Left ventricle myocardium superior (tissue), 1 donor: ENCODE measurements at regions not wholly inside any gene's neighbourhood (a gene's known extent, or its start where the extent isn't known, plus 50 kb on each side); places are given as distances from the start of the nearest gene placed in this dataset.

Source experiments
- ATAC-seq: fragments of 200-7000 bp; cut with Tn5 transposase; one replicate; pipeline ENCODE4 v1.9.1; 2020; ENCODE audit warnings: mild to moderate bottlenecking, moderate library complexity
- DNase-seq: peaks from one replicate; pipeline ENCODE4 v3.0.0-alpha.2; 2020
- intact Hi-C: fragments of 100-400 bp; cut with micrococcal nuclease; formaldehyde crosslinking; loops from one replicate; pipeline ENCODE4 v1.11.0; 2022
- donor health status: DM: no; HTN: yes; CAD: no; lungs with severe emphysema.

- ATAC-seq (no peak), DNase-seq (no peak)
- intact Hi-C loops, result no loop called here
Measured at GRCh38 chr1:4500441-4500840, 154.0 kb upstream of the AJAP1 start.

GRCh38 chr1:4506591-4506990 is 147.8 kb upstream of the AJAP1 start:
- intact Hi-C loops, result no loop called here
- no peak for ATAC-seq
- DNase-seq, result no peak

GRCh38 chr1:4509206-4509605 is 145.2 kb upstream of the AJAP1 start:
- ATAC-seq (no peak), DNase-seq (no peak)
- intact Hi-C loops, result no loop called here

- no peak for DNase-seq
- peak; percentile 79 for ATAC-seq
Measured at GRCh38 chr1:4510276-4510691, 144.1 kb upstream of the AJAP1 start.

GRCh38 chr1:4511374-4511773 is 143.0 kb upstream of the AJAP1 start:
- ATAC-seq (no peak), DNase-seq (no peak)
- intact Hi-C loops, result no loop called here

More at GRCh38 chr1:4510276-4510691, 144.1 kb upstream of the AJAP1 start:
- intact Hi-C loops, result no loop called here

GRCh38 chr1:4512636-4513035 is 141.8 kb upstream of the AJAP1 start:
- ATAC-seq (peak; percentile 74), DNase-seq (peak; percentile 44)
- intact Hi-C loops, result no loop called here

- DNase-seq (no peak), ATAC-seq (no peak)
- intact Hi-C loops, result no loop called here
Measured at GRCh38 chr1:4513685-4514084, 140.7 kb upstream of the AJAP1 start.

GRCh38 chr1:4515727-4516289 is 138.6 kb upstream of the AJAP1 start:
- DNase-seq (no peak), ATAC-seq (peak; percentile 31)
- intact Hi-C loops, result no loop called here

GRCh38 chr1:4516596-4516995 is 137.8 kb upstream of the AJAP1 start:
- intact Hi-C loops, result no loop called here
- no peak for ATAC-seq
- DNase-seq, result no peak

- intact Hi-C loops, result no loop called here
- DNase-seq, result no peak
- no peak for ATAC-seq
Measured at GRCh38 chr1:4517186-4517954, 137.0 kb upstream of the AJAP1 start.

GRCh38 chr1:4518621-4519020 is 135.8 kb upstream of the AJAP1 start:
- DNase-seq, result no peak
- no peak for ATAC-seq
- intact Hi-C loops, result no loop called here

- no peak for DNase-seq
- intact Hi-C loops, result no loop called here
- no peak for ATAC-seq
Measured at GRCh38 chr1:4519954-4520353, 134.5 kb upstream of the AJAP1 start.

- no peak for ATAC-seq
- DNase-seq, result no peak
- intact Hi-C loops, result no loop called here
Measured at GRCh38 chr1:4523551-4523950, 130.9 kb upstream of the AJAP1 start.

GRCh38 chr1:4526747-4527146 is 127.7 kb upstream of the AJAP1 start:
- ATAC-seq, result no peak
- intact Hi-C loops, result no loop called here
- no peak for DNase-seq

GRCh38 chr1:4527819-4528218 is 126.6 kb upstream of the AJAP1 start:
- intact Hi-C loops, result no loop called here
- DNase-seq (no peak), ATAC-seq (no peak)

- ATAC-seq, result no peak
- no peak for DNase-seq
Measured at GRCh38 chr1:4528590-4528989, 125.8 kb upstream of the AJAP1 start.

GRCh38 chr1:4529446-4530165 is 124.8 kb upstream of the AJAP1 start:
- intact Hi-C loops, result no loop called here

More at GRCh38 chr1:4528590-4528989, 125.8 kb upstream of the AJAP1 start:
- intact Hi-C loops, result no loop called here

GRCh38 chr1:4530166-4530785 is 124.1 kb upstream of the AJAP1 start:
- intact Hi-C loops, result no loop called here
- ATAC-seq (peak; percentile 89), DNase-seq (no peak)

More at GRCh38 chr1:4529446-4530165, 124.8 kb upstream of the AJAP1 start:
- DNase-seq (no peak), ATAC-seq (no peak)

- intact Hi-C loops, result no loop called here
- DNase-seq (no peak), ATAC-seq (no peak)
Measured at GRCh38 chr1:4531842-4532241, 122.6 kb upstream of the AJAP1 start.

GRCh38 chr1:4532656-4533055 is 121.8 kb upstream of the AJAP1 start:
- no peak for ATAC-seq
- intact Hi-C loops, result no loop called here
- no peak for DNase-seq
